B cell (primary cell): ENCODE measurements at regions not wholly inside any gene's neighbourhood (a gene's known extent, or its start where the extent isn't known, plus 50 kb on each side); places are given as distances from the start of the nearest gene placed in this dataset.

Experiments
- ATAC-seq: fragments of 200-7000 bp; cut with Tn5 transposase; one replicate; pipeline ENCODE4 v1.10.0; 2021; ENCODE audit warnings: low read depth, mild to moderate bottlenecking, moderate number of reproducible peaks, moderate library complexity
- CTCF ChIA-PET: fragments of 350-600 bp; sonication (Branson Sonifier 250); formaldehyde crosslinking; loops from one replicate; lab custom pipeline; 2021; ENCODE audit warnings: antibody characterized with exemption, inconsistent platforms; lab: Charles Lee
- POLR2A ChIA-PET: fragments of 350-600 bp; sonication (Branson Sonifier 250); formaldehyde crosslinking; loops from one replicate; lab custom pipeline; 2021; ENCODE audit warnings: antibody characterized with exemption; lab: Charles Lee
- DNase-seq: peaks from one replicate; pipeline ENCODE4 v3.0.0; 2013
- H2AFZ ChIP-seq: 2 replicates; pipeline ENCODE4 v1.6.1; 2012; ENCODE audit warnings: mild to moderate bottlenecking, low read depth, low read length; ENCODE audit not compliant: insufficient read depth, poor library complexity, severe bottlenecking
- H3K27ac ChIP-seq, 2 donors: 1 replicate in 1 of 2; 2 replicates in 1 of 2; pipeline ENCODE4 v1.5.1; 2012 to 2013; ENCODE audit warnings: low read length in 2 of 2, mild to moderate bottlenecking in 2 of 2, moderate library complexity in 1 of 2
- H3K27me3 ChIP-seq, 4 experiments: fragments of 200-600 bp in 1 of 4; sonication (generic) in 1 of 4; replicated peaks in 1 of 4; 1 replicate in 2 of 4; 2 replicates in 2 of 4; pipeline versions ENCODE4 v1.6.1 to v1.7.0; 2013 to 2016; ENCODE audit warnings: low read length in 3 of 4, mild to moderate bottlenecking in 2 of 4, mixed read lengths in 1 of 4, moderate library complexity in 1 of 4; ENCODE audit not compliant: insufficient read depth in 4 of 4, control insufficient read depth in 3 of 4; ENCODE audit errors: control extremely low read depth in 1 of 4
- H3K36me3 ChIP-seq, 2 experiments: replicated peaks in 1 of 2; 1 replicate in 1 of 2; 2 replicates in 1 of 2; pipeline versions ENCODE4 v1.6.1 to v1.7.1; 2013; ENCODE audit warnings: low read length in 1 of 2; ENCODE audit not compliant: insufficient read depth in 2 of 2, control insufficient read depth in 1 of 2; ENCODE audit errors: control extremely low read depth in 1 of 2, extremely low read depth in 1 of 2
- H3K4me1 ChIP-seq, 2 donors: fragments of 200-600 bp in 1 of 2; sonication (generic) in 1 of 2; 1 replicate in 1 of 2; 2 replicates in 1 of 2; pipeline versions ENCODE4 v1.5.1 to v1.6.1; 2013 to 2017; ENCODE audit warnings: low read length in 2 of 2; ENCODE audit not compliant: control insufficient read depth in 2 of 2, insufficient read depth in 2 of 2
- H3K4me2 ChIP-seq: replicated peaks from 2 replicates; pipeline ENCODE3; 2012; ENCODE audit warnings: mild to moderate bottlenecking, low read depth, low read length; ENCODE audit not compliant: poor library complexity, severe bottlenecking
- H3K4me3 ChIP-seq, 5 experiments: fragments of 200-600 bp in 1 of 5; sonication (generic) in 1 of 5; 1 replicate in 3 of 5; 2 replicates in 2 of 5; pipeline versions ENCODE4 v1.5.1 to v1.7.0; 2011 to 2016; ENCODE audit warnings: low read length in 4 of 5, mild to moderate bottlenecking in 4 of 5, low read depth in 2 of 5, control low read depth in 1 of 5, moderate library complexity in 1 of 5; ENCODE audit not compliant: insufficient read depth in 1 of 5; ENCODE audit errors: control extremely low read depth in 1 of 5, extremely low read depth in 1 of 5
- H3K79me2 ChIP-seq: fragments of 200-600 bp; sonication (generic); one replicate; pipeline ENCODE4 v1.6.0; 2016; ENCODE audit warnings: low read length; ENCODE audit not compliant: control insufficient read depth, insufficient read depth
- H3K9ac ChIP-seq: fragments of 200-600 bp; sonication (generic); 2 replicates; pipeline ENCODE4 v1.6.1; 2017; ENCODE audit warnings: mild to moderate bottlenecking, low read length, moderate library complexity
- H3K9me3 ChIP-seq, 3 donors: one replicate each; pipeline versions ENCODE4 v1.6.1 to v1.7.1; 2013; ENCODE audit warnings: low read length in 2 of 3; ENCODE audit not compliant: control insufficient read depth in 2 of 3, insufficient read depth in 1 of 3; ENCODE audit errors: control extremely low read depth in 1 of 3
- H4K20me1 ChIP-seq: 2 replicates; pipeline ENCODE4 v1.6.0; 2012; ENCODE audit warnings: mild to moderate bottlenecking, low read length; ENCODE audit not compliant: insufficient read depth, control insufficient read depth, poor library complexity, severe bottlenecking
- H3K27ac Mint-ChIP-seq: one replicate; pipeline ENCODE4 v1.8.0; 2021; ENCODE audit warnings: mixed read lengths
- H3K27me3 Mint-ChIP-seq: one replicate; pipeline ENCODE4 v1.8.0; 2021; ENCODE audit warnings: mixed read lengths
- H3K4me1 Mint-ChIP-seq: one replicate; pipeline ENCODE4 v1.8.0; 2021; ENCODE audit warnings: mixed read lengths
- H3K4me3 Mint-ChIP-seq: one replicate; pipeline ENCODE4 v1.8.0; 2021; ENCODE audit warnings: mixed read lengths
- H3K9me3 Mint-ChIP-seq: one replicate; pipeline ENCODE4 v1.8.0; 2022; ENCODE audit warnings: mixed read lengths; ENCODE audit not compliant: insufficient read depth
- CTCF ChIP-seq: fragments of 200-600 bp; IDR thresholded peaks from one replicate; pipeline ENCODE4 v1.8.0; 2022; ENCODE audit warnings: antibody characterized with exemption, mild to moderate bottlenecking
- EZH2 ChIP-seq: IDR thresholded peaks from 2 replicates; pipeline ENCODE4 v1.6.1; 2012; ENCODE audit warnings: borderline replicate concordance, low read depth, mild to moderate bottlenecking, moderate library complexity, low read length; ENCODE audit not compliant: insufficient read depth, poor library complexity, severe bottlenecking
- WGBS: methylation state at CpG from one replicate; pipeline ENCODE4 v1.1.5; 2013; ENCODE audit warnings: missing lambda C conversion rate; ENCODE audit not compliant: insufficient coverage; 5-methylcytosine and 5-hydroxymethylcytosine counted together
- intact Hi-C: fragments of 100-400 bp; cut with micrococcal nuclease; formaldehyde crosslinking; loops from one replicate; pipeline ENCODE4 v1.10.0; 2022

- no peak overlapping the region for H3K4me2 ChIP-seq
- no peaks in the 10 kb centered on the region for H3K9me3 Mint-ChIP-seq
- no peaks in the 10 kb centered on the region for H3K4me1 Mint-ChIP-seq
- no peak overlapping the region for H3K4me3 Mint-ChIP-seq
- no peaks in the 10 kb centered on the region for H4K20me1 ChIP-seq
- no peaks in the 10 kb centered on the region for H3K4me1 ChIP-seq
- no peak overlapping the region for H3K4me3 ChIP-seq
- H3K27ac Mint-ChIP-seq: no peak overlapping the region
- H3K79me2 ChIP-seq: no peaks in the 10 kb centered on the region
- H2AFZ ChIP-seq: no peak overlapping the region
- H3K27ac ChIP-seq: no peak overlapping the region
- no peaks in the 10 kb centered on the region for H3K27me3 Mint-ChIP-seq
- ChIA-PET CTCF (no interaction called here), POLR2A (no interaction called here)
- H3K9me3 ChIP-seq: peaks cover 0 to 3% (median 0%) of the 10 kb centered on the region in 3 donors
- no peaks in the 10 kb centered on the region for H3K27me3 ChIP-seq
- DNase-seq (no peak), ATAC-seq (no peak)
- intact Hi-C loops: no loop called here
- H3K36me3 ChIP-seq: no peaks in the 10 kb centered on the region
- no peak for TF ChIP-seq EZH2
- TF ChIP-seq CTCF: no peak
- no CpG with 5 or more reads among the region's 2 CpGs for WGBS
- H3K9ac ChIP-seq: no peak overlapping the region
These were observed 68.6 kb upstream of the MEOX2 start for GRCh38 chr7:15755061-15755460.

DNA sequence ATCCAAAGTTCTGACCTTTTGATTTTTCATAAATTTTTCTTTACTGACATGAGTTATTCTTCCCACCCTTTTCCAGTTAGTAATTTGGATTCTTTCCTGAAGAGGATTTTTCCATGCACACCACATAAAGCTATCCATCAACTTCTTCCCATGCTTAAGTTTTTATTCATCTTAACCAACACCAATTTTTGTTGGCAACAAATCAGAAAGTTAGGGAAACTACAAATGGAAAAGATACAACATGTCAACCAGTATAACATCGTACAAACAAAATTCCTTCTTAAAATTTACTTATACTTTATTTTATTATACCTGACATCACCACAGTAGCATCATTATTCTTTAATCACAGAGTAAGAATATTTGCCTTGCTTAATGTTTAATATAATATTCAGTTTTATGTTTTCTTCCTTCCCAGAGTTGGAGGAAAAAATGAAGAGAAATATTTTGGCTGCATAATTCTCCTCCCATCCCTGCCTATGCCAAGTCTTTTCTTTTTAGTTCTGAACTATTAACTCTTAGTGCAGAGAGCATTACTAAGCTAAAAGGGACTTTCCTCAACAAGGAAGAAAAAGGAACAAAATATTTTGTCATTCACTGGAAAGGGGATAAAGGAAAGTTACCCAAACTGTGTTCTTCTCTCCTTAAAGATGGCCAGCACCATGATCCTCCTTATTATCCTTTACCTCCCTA lies 67.5 kb upstream of the MEOX2 start:
- H3K36me3 ChIP-seq: no peaks in the 10 kb centered on the region
- H3K27ac Mint-ChIP-seq: no peak overlapping the region
- POLR2A ChIA-PET: no interaction called here
- TF ChIP-seq CTCF (no peak), EZH2 (no peak)
- WGBS: no CpG with 5 or more reads among the region's 1 CpG
- H3K4me3 Mint-ChIP-seq: no peak overlapping the region
- no peak overlapping the region for H3K27ac ChIP-seq
- CTCF ChIA-PET: no interaction called here
- no peak overlapping the region for H2AFZ ChIP-seq
- no peaks in the 10 kb centered on the region for H3K4me1 Mint-ChIP-seq
- no peaks in the 10 kb centered on the region for H4K20me1 ChIP-seq
- no peak overlapping the region for H3K9ac ChIP-seq
- peaks cover 0 to 3% (median 0%) of the 10 kb centered on the region in 3 donors for H3K9me3 ChIP-seq
- no peaks in the 10 kb centered on the region for H3K4me1 ChIP-seq
- no peak overlapping the region for H3K4me2 ChIP-seq
- H3K4me3 ChIP-seq: no peak overlapping the region
- H3K9me3 Mint-ChIP-seq: no peaks in the 10 kb centered on the region
- no peaks in the 10 kb centered on the region for H3K27me3 ChIP-seq
- intact Hi-C loops: no loop called here
- H3K79me2 ChIP-seq: no peaks in the 10 kb centered on the region
- H3K27me3 Mint-ChIP-seq: no peaks in the 10 kb centered on the region
- ATAC-seq (no peak), DNase-seq (no peak)
